COLO668 (cell line): ENCODE measurements at regions not wholly inside any gene's neighbourhood (a gene's known extent, or its start where the extent isn't known, plus 50 kb on each side); places are given as distances from the start of the nearest gene placed in this dataset.

ENCODE experiments used
- DNase-seq: peaks from one replicate; lab custom pipeline; 2025; ENCODE audit not compliant: unreplicated experiment; lab: John Stamatoyannopoulos, UW

- no peak for DNase-seq
These were observed 60.5 kb downstream of the NR2F2 start for GRCh38 chr15:96390986-96391385.

GRCh38 chr15:96392380-96393208 is 62.1 kb downstream of the NR2F2 start:
- DNase-seq, result no peak

- DNase-seq, result no peak
These were observed 62.7 kb downstream of the NR2F2 start for GRCh38 chr15:96393209-96393513.

GRCh38 chr15:96395687-96396086 is 65.2 kb downstream of the NR2F2 start:
- DNase-seq, result no peak

- no peak for DNase-seq
These were observed 68.3 kb downstream of the NR2F2 start for GRCh38 chr15:96398776-96399175.

- no peak for DNase-seq
These were observed 71.9 kb downstream of the NR2F2 start for GRCh38 chr15:96402403-96402802.

- no peak for DNase-seq
These were observed 72.6 kb downstream of the NR2F2 start for GRCh38 chr15:96403071-96403470.

- DNase-seq, result no peak
These were observed 73.4 kb downstream of the NR2F2 start for GRCh38 chr15:96403932-96404331.

GRCh38 chr15:96404560-96404959 is 74.1 kb downstream of the NR2F2 start:
- DNase-seq, result no peak

GRCh38 chr15:96406291-96406690 is 75.8 kb downstream of the NR2F2 start:
- no peak for DNase-seq

- no peak for DNase-seq
These were observed 76.2 kb downstream of the NR2F2 start for GRCh38 chr15:96406701-96407100.

- DNase-seq, result no peak
These were observed 77.0 kb downstream of the NR2F2 start for GRCh38 chr15:96407482-96407881.

GRCh38 chr15:96408591-96409183 is 78.2 kb downstream of the NR2F2 start:
- DNase-seq, result no peak

GRCh38 chr15:96409215-96410138 is 79.0 kb downstream of the NR2F2 start:
- DNase-seq, result no peak

- DNase-seq, result no peak
These were observed 79.9 kb downstream of the NR2F2 start for GRCh38 chr15:96410175-96411055.

- no peak for DNase-seq
These were observed 80.8 kb downstream of the NR2F2 start for GRCh38 chr15:96411056-96412031.

- DNase-seq, result no peak
These were observed 81.8 kb downstream of the NR2F2 start for GRCh38 chr15:96412045-96412905.

GRCh38 chr15:96412906-96413231 is 82.4 kb downstream of the NR2F2 start:
- no peak for DNase-seq

- no peak for DNase-seq
These were observed 83.2 kb downstream of the NR2F2 start for GRCh38 chr15:96413657-96414056.
